H1 (cell line): ENCODE measurements at regions not wholly inside any gene's neighbourhood (a gene's known extent, or its start where the extent isn't known, plus 50 kb on each side); places are given as distances from the start of the nearest gene placed in this dataset.

Experiments used
- CTCF ChIA-PET: fragments of 300-600 bp; sonication (Branson Sonifier 250); formaldehyde crosslinking; loops from one replicate; lab custom pipeline; 2021; ENCODE audit not compliant: partially characterized antibody; lab: Charles Lee
- POLR2A ChIA-PET: fragments of 300-600 bp; sonication (Branson Sonifier 250); formaldehyde crosslinking; loops from one replicate; lab custom pipeline; 2021; ENCODE audit warnings: inconsistent platforms; ENCODE audit not compliant: partially characterized antibody; lab: Charles Lee
- DNase-seq, 2 experiments: peaks; one replicate each; pipeline versions ENCODE4 v3.0.0 to v3.0.0-alpha.2; 2010 to 2022; ENCODE audit warnings: low spot score in 2 of 2, low read depth in 1 of 2, mixed read lengths in 1 of 2
- FAIRE-seq: peaks from 2 replicates; lab custom pipeline; 2011; peaks lifted over from hg19 to GRCh38; lab: Jason Lieb, UNC
- H2AFZ ChIP-seq: 2 replicates; pipeline ENCODE4 v1.8.1; 2012; ENCODE audit warnings: low read length, inconsistent platforms
- H2AK5ac ChIP-seq: 2 replicates; pipeline ENCODE4 v1.6.1; 2013; ENCODE audit warnings: low read depth, low read length
- H2BK120ac ChIP-seq: replicated peaks from 2 replicates; pipeline ENCODE3; 2013; ENCODE audit warnings: low read depth, low read length, inconsistent platforms
- H2BK12ac ChIP-seq: 2 replicates; pipeline ENCODE4 v1.6.1; 2013; ENCODE audit warnings: low read depth, low read length
- H2BK15ac ChIP-seq: 2 replicates; pipeline ENCODE4 v1.6.1; 2013; ENCODE audit warnings: low read length
- H2BK20ac ChIP-seq: 2 replicates; pipeline ENCODE4 v1.6.1; 2013; ENCODE audit warnings: low read length
- H2BK5ac ChIP-seq: 2 replicates; pipeline ENCODE4 v1.6.1; 2013; ENCODE audit warnings: low read depth, low read length
- H3K14ac ChIP-seq: 2 replicates; pipeline ENCODE4 v1.6.1; 2013; ENCODE audit warnings: inconsistent platforms; ENCODE audit not compliant: insufficient read length
- H3K18ac ChIP-seq: 2 replicates; pipeline ENCODE4 v1.6.1; 2013; ENCODE audit warnings: low read length; ENCODE audit errors: extremely low read depth
- H3K23ac ChIP-seq: 2 replicates; pipeline ENCODE4 v1.6.1; 2013; ENCODE audit warnings: inconsistent platforms; ENCODE audit not compliant: insufficient read length
- H3K23me2 ChIP-seq: 2 replicates; pipeline ENCODE4 v1.6.1; 2013; ENCODE audit warnings: low read depth, low read length
- H3K27ac ChIP-seq: 2 replicates; pipeline ENCODE4 v1.6.1; 2011; ENCODE audit warnings: low read depth, low read length, inconsistent platforms
- H3K27me3 ChIP-seq, 4 experiments: replicated peaks in 1 of 4; 1 replicate in 1 of 4; 2 replicates in 3 of 4; pipeline versions ENCODE4 v1.6.1 to v1.8.1; 2011 to 2013; ENCODE audit warnings: low read length in 3 of 4, mild to moderate bottlenecking in 3 of 4, inconsistent platforms in 2 of 4, mixed read lengths in 2 of 4, moderate library complexity in 1 of 4; ENCODE audit not compliant: control insufficient read depth in 3 of 4, insufficient read depth in 3 of 4; ENCODE audit errors: extremely low read depth in 1 of 4
- H3K36me3 ChIP-seq, 4 experiments: 2 replicates each; pipeline versions ENCODE4 v1.6.1 to v1.8.1; 2011 to 2013; ENCODE audit warnings: mild to moderate bottlenecking in 4 of 4, low read length in 3 of 4, moderate library complexity in 2 of 4, control low read depth in 1 of 4, inconsistent platforms in 1 of 4; ENCODE audit not compliant: insufficient read depth in 4 of 4, control insufficient read depth in 2 of 4
- H3K4ac ChIP-seq: replicated peaks from 2 replicates; pipeline ENCODE3; 2013; ENCODE audit warnings: low read length, low read depth, mixed read lengths, inconsistent platforms; ENCODE audit not compliant: insufficient read length
- H3K4me1 ChIP-seq, 4 experiments: replicated peaks in 1 of 4; 1 replicate in 1 of 4; 2 replicates in 3 of 4; pipeline versions ENCODE4 v1.6.1 to v1.8.1; 2011 to 2013; ENCODE audit warnings: low read length in 3 of 4, inconsistent platforms in 2 of 4, mixed read lengths in 1 of 4; ENCODE audit not compliant: insufficient read depth in 4 of 4, control insufficient read depth in 3 of 4
- H3K4me2 ChIP-seq, 2 experiments: 2 replicates each; pipeline versions ENCODE4 v1.6.1 to v1.8.1; 2011 to 2013; ENCODE audit warnings: low read depth in 2 of 2, low read length in 2 of 2, control low read depth in 1 of 2, inconsistent platforms in 1 of 2, mild to moderate bottlenecking in 1 of 2; ENCODE audit not compliant: insufficient read depth in 1 of 2
- H3K4me3 ChIP-seq, 4 experiments: fragments of 200-600, 300-600 bp in 1 of 4; sonication (generic), shearing (Covaris generic), sonication (Bioruptor Twin) in 1 of 4; 2 replicates each; pipeline versions ENCODE4 v1.5.1 to v1.8.1; 2011 to 2016; ENCODE audit warnings: low read length in 4 of 4, low read depth in 3 of 4, control low read depth in 2 of 4, inconsistent platforms in 2 of 4, mild to moderate bottlenecking in 2 of 4, mixed read lengths in 1 of 4, moderate library complexity in 1 of 4; ENCODE audit not compliant: insufficient read depth in 2 of 4; ENCODE audit errors: extremely low read depth in 1 of 4
- H3K56ac ChIP-seq: replicated peaks from 2 replicates; pipeline ENCODE3; 2013; ENCODE audit warnings: low read depth, mild to moderate bottlenecking, mixed read lengths, low read length, inconsistent platforms; ENCODE audit not compliant: insufficient read length
- H3K79me1 ChIP-seq: 2 replicates; pipeline ENCODE4 v1.6.1; 2013; ENCODE audit warnings: low read depth, low read length, control low read depth
- H3K79me2 ChIP-seq, 2 experiments: 2 replicates each; pipeline versions ENCODE4 v1.6.1 to v1.8.1; 2012 to 2013; ENCODE audit warnings: low read length in 2 of 2, mild to moderate bottlenecking in 2 of 2, inconsistent platforms in 1 of 2; ENCODE audit not compliant: insufficient read depth in 2 of 2, control insufficient read depth in 1 of 2
- H3K9ac ChIP-seq, 4 experiments: replicated peaks in 1 of 4; 1 replicate in 1 of 4; 2 replicates in 3 of 4; pipeline versions ENCODE4 v1.6.1 to v1.8.1; 2011 to 2013; ENCODE audit warnings: low read depth in 3 of 4, low read length in 3 of 4, control low read depth in 2 of 4, mild to moderate bottlenecking in 2 of 4, moderate library complexity in 2 of 4, inconsistent platforms in 1 of 4; ENCODE audit errors: extremely low read depth in 1 of 4
- H3K9me3 ChIP-seq, 2 experiments: 2 replicates each; pipeline versions ENCODE4 v1.6.1 to v1.8.1; 2012 to 2013; ENCODE audit warnings: mild to moderate bottlenecking in 2 of 2, moderate library complexity in 2 of 2, control low read depth in 1 of 2, inconsistent platforms in 1 of 2, low read depth in 1 of 2, low read length in 1 of 2, mixed read lengths in 1 of 2; ENCODE audit not compliant: insufficient read depth in 2 of 2
- H4K20me1 ChIP-seq, 2 experiments: replicated peaks in 1 of 2; 2 replicates each; pipeline versions ENCODE3 to v1.8.1; 2011 to 2013; ENCODE audit warnings: inconsistent platforms in 2 of 2, low read length in 2 of 2, mild to moderate bottlenecking in 1 of 2; ENCODE audit not compliant: insufficient read depth in 2 of 2, control insufficient read depth in 1 of 2
- H4K5ac ChIP-seq: 2 replicates; pipeline ENCODE4 v1.6.1; 2013; ENCODE audit warnings: low read length, low read depth, mixed read lengths, inconsistent platforms; ENCODE audit not compliant: insufficient read length
- H4K8ac ChIP-seq: 2 replicates; pipeline ENCODE4 v1.8.0; 2013; ENCODE audit warnings: mild to moderate bottlenecking, moderate library complexity, low read length, inconsistent platforms; ENCODE audit not compliant: insufficient read depth; ENCODE audit errors: extremely low read depth
- H4K91ac ChIP-seq: replicated peaks from 2 replicates; pipeline ENCODE3; 2013; ENCODE audit warnings: low read length, mixed read lengths, inconsistent platforms; ENCODE audit not compliant: insufficient read length
- BRCA1 ChIP-seq: IDR thresholded peaks from 2 replicates; pipeline ENCODE4 v1.6.1; 2012; ENCODE audit warnings: low read depth, low read length, improper control_type of control experiment
- CHD1 ChIP-seq: IDR thresholded peaks from 2 replicates; pipeline ENCODE4 v1.6.1; 2012; ENCODE audit warnings: low read depth, low read length, improper control_type of control experiment
- EGR1 ChIP-seq: IDR thresholded peaks from 2 replicates; pipeline ENCODE4 v1.6.1; 2011; ENCODE audit warnings: low read depth, low read length, borderline replicate concordance
- HDAC2 ChIP-seq, 2 experiments: fragments of 300-600 bp in 1 of 2; sonication (generic) in 1 of 2; IDR thresholded peaks; 2 replicates each; pipeline ENCODE4 v1.6.1; 2011 to 2012; ENCODE audit warnings: low read depth in 2 of 2, low read length in 2 of 2, mild to moderate bottlenecking in 2 of 2, moderate library complexity in 2 of 2, borderline replicate concordance in 1 of 2, inconsistent platforms in 1 of 2
- HDAC6 ChIP-seq: IDR thresholded peaks from one replicate; pipeline ENCODE4 v1.7.1; 2012; ENCODE audit warnings: low read depth, mild to moderate bottlenecking, inconsistent platforms, low read length, moderate library complexity
- WGBS, 2 experiments: shearing (Covaris generic) in 1 of 2; methylation state at CpG; one replicate each; pipeline versions ENCODE4 v1.1.6 to v1.1.7; 2013 to 2015; ENCODE audit warnings: low lambda C conversion rate in 2 of 2, mixed read lengths in 2 of 2, inconsistent platforms in 1 of 2, low coverage in 1 of 2, missing lambda C conversion rate in 1 of 2; ENCODE audit not compliant: insufficient replicate concordance in 2 of 2, insufficient coverage in 1 of 2, insufficient read length in 1 of 2; ENCODE audit errors: extremely low coverage in 1 of 2, missing lambda C conversion rate in 1 of 2; 5-methylcytosine and 5-hydroxymethylcytosine counted together

GRCh38 chr2:16738361-16739225 is 73.0 kb upstream of the CYRIA start:
- H3K9me3 ChIP-seq = no peaks in the 10 kb centered on the region
- POLR2A ChIA-PET = no interaction called here

More at GRCh38 chr2:16738361-16739225, 73.0 kb upstream of the CYRIA start:
- TF ChIP-seq HDAC2 (IDR thresholded peaks at IDR 0.05; ENCODE audit: borderline replicate concordance in 1 of 2, low read depth in 2 of 2, low read length in 2 of 2) = no peak
- TF ChIP-seq HDAC6 = no peak
- TF ChIP-seq EGR1 = no peak
- TF ChIP-seq CHD1 = no peak
- TF ChIP-seq BRCA1 = no peak
- TF ChIP-seq, all 59 proteins: peak for 0
- H2AFZ ChIP-seq = no peak overlapping the region
- H2BK20ac ChIP-seq = no peak overlapping the region
- no peak overlapping the region for H3K9ac ChIP-seq
- no peaks in the 10 kb centered on the region for H3K27me3 ChIP-seq
- no peak overlapping the region for H3K4me3 ChIP-seq
- FAIRE-seq = no peak
- H4K5ac ChIP-seq = no peak overlapping the region
- H4K8ac ChIP-seq = no peak overlapping the region
- H2BK15ac ChIP-seq = no peak overlapping the region
- no peak overlapping the region for H2BK12ac ChIP-seq
- H3K56ac ChIP-seq = no peak overlapping the region
- H3K79me1 ChIP-seq = no peaks in the 10 kb centered on the region
- WGBS, 2 experiments = 83% methylated on average over 6 of the region's 6 CpGs; no CpG with 5 or more reads in 1 of the 2 experiments
- no peaks in the 10 kb centered on the region for H3K79me2 ChIP-seq
- CTCF ChIA-PET = interaction anchor here (0.7 to 3.0 kb wide), 8 partner anchors 16 to 1676 kb away, joined by 3 to 15 read pairs (median 7); no protein-coding TSS in a partner anchor
- no peak overlapping the region for H2AK5ac ChIP-seq
- H3K23ac ChIP-seq = no peak overlapping the region
- H3K23me2 ChIP-seq = no peaks in the 10 kb centered on the region
- H3K4ac ChIP-seq = no peak overlapping the region
- no peak overlapping the region for H4K91ac ChIP-seq
- H3K4me2 ChIP-seq = no peak overlapping the region
- no peak overlapping the region for H2BK120ac ChIP-seq
- no peak overlapping the region for H3K18ac ChIP-seq
- H3K36me3 ChIP-seq = no peaks in the 10 kb centered on the region
- H3K14ac ChIP-seq = no peak overlapping the region
- no peaks in the 10 kb centered on the region for H3K4me1 ChIP-seq
- H4K20me1 ChIP-seq = no peaks in the 10 kb centered on the region
- H3K27ac ChIP-seq = no peak overlapping the region
- DNase-seq = no peak
- no peak overlapping the region for H2BK5ac ChIP-seq
